Type B pancreatic cell (in vitro differentiated cells): ENCODE measurements at regions not wholly inside any gene's neighbourhood (a gene's known extent, or its start where the extent isn't known, plus 50 kb on each side); places are given as distances from the start of the nearest gene placed in this dataset.

Source experiments
- DNase-seq: peaks from one replicate; pipeline ENCODE4 v3.0.0; 2021; ENCODE audit warnings: mixed read lengths; ENCODE audit not compliant: unreplicated experiment; ENCODE audit errors: extremely low spot score
- H3K27ac Mint-ChIP-seq: 2 replicates; pipeline ENCODE4 v1.8.0; 2021; ENCODE audit warnings: mild to moderate bottlenecking, mixed read lengths
- H3K27me3 Mint-ChIP-seq: 2 replicates; pipeline ENCODE4 v1.8.0; 2021; ENCODE audit warnings: mixed read lengths
- H3K36me3 Mint-ChIP-seq: 2 replicates; pipeline ENCODE4 v1.8.0; 2021; ENCODE audit warnings: mixed read lengths
- H3K4me1 Mint-ChIP-seq: one replicate; pipeline ENCODE4 v1.8.0; 2021; ENCODE audit warnings: mixed read lengths; ENCODE audit not compliant: unreplicated experiment
- H3K4me3 Mint-ChIP-seq: 2 replicates; pipeline ENCODE4 v1.8.0; 2021; ENCODE audit warnings: mild to moderate bottlenecking, mixed read lengths
- H3K9me3 Mint-ChIP-seq: 2 replicates; pipeline ENCODE4 v1.8.0; 2021; ENCODE audit warnings: mixed read lengths
- CTCF ChIP-seq: fragments of 200-600 bp; sonication (generic); conservative IDR thresholded peaks from 2 replicates; pipeline ENCODE4 v1.5.0; 2021; ENCODE audit warnings: antibody characterized with exemption, mild to moderate bottlenecking

- TF ChIP-seq CTCF = no peak
- no peak for DNase-seq
- H3K4me3 Mint-ChIP-seq = no peak overlapping the region
- H3K9me3 Mint-ChIP-seq = no peaks in the 10 kb centered on the region
- no peaks in the 10 kb centered on the region for H3K27me3 Mint-ChIP-seq
- H3K4me1 Mint-ChIP-seq = no peaks in the 10 kb centered on the region
- H3K27ac Mint-ChIP-seq = no peak overlapping the region
- no peaks in the 10 kb centered on the region for H3K36me3 Mint-ChIP-seq
Observed at GRCh38 chr11:81887671-81888070, 846.0 kb downstream of the FAM181B start.

- Mint-ChIP-seq H3K27ac (no peak overlapping the region), H3K4me1 (no peaks in the 10 kb centered on the region), H3K27me3 (peaks cover under 1% of the 10 kb centered on the region), H3K4me3 (no peak overlapping the region), H3K9me3 (no peaks in the 10 kb centered on the region), H3K36me3 (no peaks in the 10 kb centered on the region)
- no peak for DNase-seq
- no peak for TF ChIP-seq CTCF
Observed at GRCh38 chr11:81886406-81887075, 847.1 kb downstream of the FAM181B start.

- Mint-ChIP-seq H3K27me3 (peaks cover 10% of the 10 kb centered on the region), H3K4me3 (no peak overlapping the region), H3K27ac (no peak overlapping the region), H3K4me1 (peaks cover 16% of the 10 kb centered on the region), H3K36me3 (no peaks in the 10 kb centered on the region), H3K9me3 (no peaks in the 10 kb centered on the region)
- no peak for TF ChIP-seq CTCF
- no peak for DNase-seq
Observed at GRCh38 chr11:81874635-81875034, 859.0 kb downstream of the FAM181B start.

- H3K9me3 Mint-ChIP-seq = peaks cover 4% of the 10 kb centered on the region
- no peak overlapping the region for H3K27ac Mint-ChIP-seq
- no peak overlapping the region for H3K4me3 Mint-ChIP-seq
- DNase-seq = no peak
- peaks cover 10% of the 10 kb centered on the region for H3K27me3 Mint-ChIP-seq
- peaks cover 16% of the 10 kb centered on the region for H3K4me1 Mint-ChIP-seq
- no peak for TF ChIP-seq CTCF
- H3K36me3 Mint-ChIP-seq = no peaks in the 10 kb centered on the region
Observed at GRCh38 chr11:81870815-81871214, 862.8 kb downstream of the FAM181B start.

- TF ChIP-seq CTCF = no peak
- Mint-ChIP-seq H3K27ac (no peak overlapping the region), H3K4me1 (peaks cover 9% of the 10 kb centered on the region), H3K4me3 (no peak overlapping the region), H3K27me3 (peaks cover 6% of the 10 kb centered on the region), H3K36me3 (no peaks in the 10 kb centered on the region), H3K9me3 (peaks cover 4% of the 10 kb centered on the region)
- no peak for DNase-seq
Observed at GRCh38 chr11:81870066-81870412, 863.6 kb downstream of the FAM181B start.
